ENCODE measurements at regions not wholly inside any gene's neighbourhood (a gene's known extent, or its start where the extent isn't known, plus 50 kb on each side); places are given as distances from the start of the nearest gene placed in this dataset.

- no peak for TF ChIP-seq CTCF (IDR thresholded peaks at IDR 0.05)
- TF ChIP-seq POLR2A (IDR thresholded peaks at IDR 0.05): no peak
Measured at GRCh38 chr4:114249976-114250375, 270.5 kb upstream of the ARSJ start.

Data from ovary (tissue), 3 donors.